NOMO-1 (cell line): ENCODE measurements at regions not wholly inside any gene's neighbourhood (a gene's known extent, or its start where the extent isn't known, plus 50 kb on each side); places are given as distances from the start of the nearest gene placed in this dataset.
"Not testable (repeated sequence)": the region's sequence is repeated elsewhere in the genome, so short reads cannot be mapped to it uniquely, and the experiment has no call there.

Experiments used
- DNase-seq, 2 experiments: peaks; one replicate each; lab custom pipeline; 2025; ENCODE audit not compliant: unreplicated experiment in 2 of 2; lab: John Stamatoyannopoulos, UW

- no peak for DNase-seq
These were observed 196.9 kb downstream of the ALG10 start for GRCh38 chr12:34219046-34219770.

DNA sequence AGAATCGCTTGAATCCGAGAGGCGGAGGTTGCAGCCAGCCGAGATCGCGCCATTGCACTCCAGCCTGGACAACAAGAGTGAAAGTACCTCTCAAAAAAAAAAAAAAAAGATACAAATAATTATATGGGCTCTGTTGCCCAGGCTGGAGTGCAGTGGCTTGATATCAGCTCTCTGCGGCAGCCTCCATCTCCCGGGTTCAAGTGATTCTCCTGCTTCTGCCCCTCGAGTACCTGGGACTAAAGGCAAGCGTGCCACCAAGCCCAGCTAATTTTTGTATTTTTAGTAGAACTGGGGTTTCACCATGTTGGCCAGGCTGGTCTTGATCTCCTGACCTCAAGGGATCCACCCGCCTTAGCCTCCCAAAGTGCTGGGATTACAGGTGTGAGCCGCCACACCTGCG lies 197.8 kb downstream of the ALG10 start:
- not testable (repeated sequence) for DNase-seq

- DNase-seq: no peak
These were observed 201.3 kb downstream of the ALG10 start for GRCh38 chr12:34223640-34224039.

- not testable (repeated sequence) for DNase-seq
These were observed 203.7 kb downstream of the ALG10 start for GRCh38 chr12:34226044-34226443.

GRCh38 chr12:34228046-34228445 lies 205.8 kb downstream of the ALG10 start:
- DNase-seq: not testable (repeated sequence)

- DNase-seq: not testable (repeated sequence)
These were observed 206.7 kb downstream of the ALG10 start for GRCh38 chr12:34229033-34229432.

GRCh38 chr12:34233618-34234017 lies 211.3 kb downstream of the ALG10 start:
- DNase-seq: no peak

DNA sequence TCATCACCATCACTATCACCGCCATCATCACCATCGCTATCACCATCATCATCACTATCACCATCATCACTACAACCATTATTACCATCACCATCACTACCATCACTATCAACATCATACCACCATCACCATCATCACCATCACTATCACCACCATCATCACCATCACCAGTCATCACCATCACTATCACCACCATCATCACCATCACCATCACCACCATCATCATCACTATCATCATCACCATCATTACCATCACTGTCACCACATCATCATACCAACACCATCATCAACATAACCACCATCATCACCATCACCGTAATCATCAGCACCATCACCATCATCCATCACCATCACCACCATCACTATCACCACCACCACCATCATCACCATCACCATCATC lies 213.8 kb downstream of the ALG10 start:
- DNase-seq: no peak

GRCh38 chr12:34244608-34245007 lies 222.3 kb downstream of the ALG10 start:
- no peak for DNase-seq

DNA sequence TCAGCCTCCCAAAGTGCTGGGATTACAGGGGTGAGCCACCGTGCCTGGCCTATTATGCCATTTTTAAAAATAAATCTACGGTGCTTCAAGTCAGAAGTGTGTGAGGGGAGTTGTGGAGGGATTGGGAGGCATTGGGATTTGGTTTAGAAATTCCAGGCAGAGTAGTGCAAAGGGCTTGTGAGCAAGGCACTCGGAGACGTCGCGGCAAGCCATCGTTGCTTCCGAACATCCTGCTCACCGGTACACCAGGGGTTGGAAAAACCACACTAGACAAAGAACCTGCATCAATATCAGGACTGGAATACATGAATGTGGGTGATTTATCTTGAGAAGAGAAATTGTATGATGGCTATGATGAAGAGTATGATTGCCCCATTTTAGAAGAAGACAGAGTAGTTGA lies 227.0 kb downstream of the ALG10 start:
- no peak for DNase-seq

DNA sequence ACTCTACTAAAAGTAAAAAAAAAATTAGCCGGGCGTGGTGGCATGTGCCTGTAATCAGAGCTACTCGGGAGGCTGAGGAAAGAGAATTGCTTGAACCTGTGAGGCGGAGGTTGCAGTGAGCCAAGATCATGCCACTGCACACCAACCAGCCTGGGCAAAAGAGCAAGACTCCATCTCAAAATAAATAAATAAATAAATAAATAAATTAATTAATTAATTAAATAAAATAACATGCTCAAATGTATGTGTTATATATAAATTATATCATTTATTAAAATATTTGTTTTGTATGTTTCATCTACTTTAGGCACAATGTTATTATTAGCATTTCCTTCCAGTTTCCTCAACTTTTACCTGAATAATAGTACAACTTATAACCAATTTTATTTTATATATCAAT lies 229.6 kb downstream of the ALG10 start:
- DNase-seq: not testable (repeated sequence)

- DNase-seq: no peak
These were observed 231.4 kb downstream of the ALG10 start for GRCh38 chr12:34253674-34254073.

DNA sequence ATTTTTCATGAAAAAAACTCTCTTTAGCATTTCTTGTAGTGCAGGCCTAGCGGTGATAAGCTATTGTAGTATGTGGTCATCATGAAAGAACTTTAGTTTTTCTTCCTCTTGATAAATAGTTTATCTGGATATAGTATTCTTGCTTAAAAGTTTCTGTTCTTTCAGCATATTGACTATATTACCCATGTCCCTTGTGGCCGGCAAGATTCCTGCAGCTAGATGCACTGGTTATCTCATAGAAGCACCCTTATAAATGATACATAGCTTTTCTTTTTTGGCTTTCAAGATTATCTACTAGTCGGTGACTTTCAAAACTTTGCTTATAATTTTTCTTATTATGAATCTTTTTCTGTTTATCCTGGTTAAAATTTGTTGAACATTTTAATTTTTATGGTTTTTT lies 234.8 kb downstream of the ALG10 start:
- DNase-seq: no peak

DNA sequence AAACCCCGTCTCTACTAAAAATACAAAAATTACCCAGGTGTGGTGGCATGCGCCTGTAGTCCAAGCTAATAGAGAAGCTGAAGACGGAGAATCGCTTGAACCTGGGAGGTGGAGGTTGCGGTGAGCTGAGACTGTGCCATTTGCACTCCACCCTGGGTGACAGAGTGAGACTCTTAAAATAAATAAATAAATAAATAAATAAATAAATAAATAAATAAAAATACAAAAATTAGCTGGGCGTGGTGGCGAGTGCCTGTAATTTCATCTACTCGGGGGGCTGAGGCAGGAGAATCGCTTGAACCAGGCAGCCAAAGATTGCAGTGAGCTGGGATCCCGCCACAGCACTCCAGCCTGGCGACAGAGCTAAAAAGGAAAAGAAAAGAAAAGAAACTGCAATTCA lies 239.8 kb downstream of the ALG10 start:
- not testable (repeated sequence) for DNase-seq

GRCh38 chr12:34264110-34264509 lies 241.8 kb downstream of the ALG10 start:
- DNase-seq: no peak

GRCh38 chr12:34273703-34274102 lies 251.4 kb downstream of the ALG10 start:
- DNase-seq: not testable (repeated sequence)

DNA sequence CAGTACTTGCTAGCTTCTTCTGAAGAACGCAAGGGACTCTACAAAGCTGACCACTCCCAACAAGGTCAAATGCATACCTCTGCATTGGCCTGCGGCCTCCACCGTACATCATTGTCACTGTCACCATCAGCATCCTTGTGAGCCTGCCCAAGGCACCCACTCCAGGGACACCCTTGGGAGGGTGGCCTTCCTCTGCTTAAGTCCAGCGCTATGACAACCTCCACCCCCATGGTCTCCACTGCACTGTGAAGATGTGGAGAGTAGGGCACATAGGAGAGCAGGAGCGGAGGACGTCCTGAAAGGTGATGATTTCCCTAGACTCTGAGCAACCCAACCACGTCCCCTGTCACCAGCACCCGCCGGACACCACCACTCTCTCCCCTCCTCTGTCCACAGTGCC lies 252.8 kb downstream of the ALG10 start:
- no peak for DNase-seq

- no peak for DNase-seq
These were observed 264.2 kb downstream of the ALG10 start for GRCh38 chr12:34286483-34286882.

GRCh38 chr12:34286934-34287333 lies 264.6 kb downstream of the ALG10 start:
- DNase-seq: no peak

DNA sequence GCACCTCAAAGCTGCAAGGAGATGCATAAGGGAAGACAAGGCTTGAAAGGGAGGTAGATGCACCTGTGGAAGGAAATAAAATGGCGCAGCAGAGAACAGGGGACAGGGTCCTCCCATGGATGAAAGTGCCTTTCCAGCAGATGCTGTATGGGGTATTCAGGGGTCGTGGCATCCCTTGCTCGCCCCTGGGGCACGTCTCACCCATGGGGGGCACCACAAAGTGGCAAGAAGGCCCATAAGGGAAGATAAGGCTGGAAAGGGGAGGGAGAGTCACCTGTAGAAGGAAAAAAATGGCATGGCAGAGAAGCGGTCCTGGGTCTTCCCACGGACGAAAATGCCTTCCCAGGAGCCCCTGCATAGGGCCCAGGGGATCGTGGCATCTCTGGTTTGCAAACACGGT lies 265.1 kb downstream of the ALG10 start:
- no peak for DNase-seq

DNA sequence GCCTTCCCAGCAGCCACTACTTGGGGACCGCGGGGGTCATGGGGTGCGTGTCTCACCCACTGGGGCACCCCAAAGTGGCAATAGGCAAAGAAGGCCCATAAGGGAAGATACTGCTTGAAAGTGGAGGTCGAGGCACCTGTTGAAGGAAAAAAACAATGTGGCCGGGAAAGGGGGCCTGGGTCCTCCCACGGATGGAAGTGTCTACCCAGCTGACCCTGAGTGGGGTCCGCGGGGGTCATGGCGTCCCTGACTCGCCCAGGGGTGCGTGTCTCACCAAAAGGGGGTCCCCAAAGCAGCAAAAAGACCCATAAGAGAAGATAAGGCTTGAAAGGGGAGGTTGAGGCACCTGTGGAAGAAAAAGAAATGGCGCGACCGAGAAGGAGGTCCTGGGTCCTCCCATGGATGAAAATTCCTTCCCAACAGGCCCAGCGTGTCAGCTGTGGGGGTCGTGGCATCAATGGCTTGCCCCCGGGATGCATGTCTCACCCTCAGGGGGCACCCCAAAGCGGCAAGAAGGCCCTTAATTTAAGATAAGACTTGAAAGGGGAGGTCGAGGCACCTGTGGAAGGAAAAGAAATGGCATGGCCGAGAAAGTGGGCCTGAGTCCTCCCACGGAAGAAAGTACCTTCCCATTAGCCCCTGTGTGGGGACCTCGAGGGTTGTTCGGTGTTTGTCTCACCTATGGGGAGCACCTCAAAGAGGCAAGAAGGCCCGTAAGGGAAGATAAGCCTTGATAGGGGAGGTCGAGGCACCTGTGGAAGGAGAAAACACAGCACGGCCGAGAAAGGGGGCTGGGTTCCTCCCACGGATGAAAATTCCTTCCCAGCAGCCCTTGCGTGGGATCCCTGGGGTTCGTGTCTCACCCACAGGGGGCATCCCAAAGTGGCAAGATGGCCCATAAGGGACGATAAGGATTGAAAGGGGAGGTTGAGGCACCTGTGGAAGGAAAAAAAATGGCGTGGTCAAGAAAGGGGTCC lies 266.0 kb downstream of the ALG10 start:
- no peak for DNase-seq

GRCh38 chr12:34288963-34289345 lies 266.7 kb downstream of the ALG10 start:
- no peak for DNase-seq
